Omental fat pad (tissue), 3 donors: ENCODE measurements at regions not wholly inside any gene's neighbourhood (a gene's known extent, or its start where the extent isn't known, plus 50 kb on each side); places are given as distances from the start of the nearest gene placed in this dataset.

ENCODE experiments used
- ATAC-seq: fragments of 150-250 bp; one replicate; pipeline ENCODE4 v1.9.1; 2016; ENCODE audit warnings: mild to moderate bottlenecking, moderate library complexity; ENCODE audit not compliant: low FRiP score
- DNase-seq: peaks from one replicate; pipeline ENCODE4 v3.0.0-alpha.2; 2019; ENCODE audit warnings: low spot score
- TF ChIP-seq, protein P1 (sequence below), 3 donors: fragments of 450-650 bp; IDR thresholded peaks; one replicate each; pipeline ENCODE4 v1.5.1; 2016 to 2017; ENCODE audit warnings: antibody characterized with exemption in 3 of 3, mild to moderate bottlenecking in 3 of 3, moderate library complexity in 2 of 3

DNA sequence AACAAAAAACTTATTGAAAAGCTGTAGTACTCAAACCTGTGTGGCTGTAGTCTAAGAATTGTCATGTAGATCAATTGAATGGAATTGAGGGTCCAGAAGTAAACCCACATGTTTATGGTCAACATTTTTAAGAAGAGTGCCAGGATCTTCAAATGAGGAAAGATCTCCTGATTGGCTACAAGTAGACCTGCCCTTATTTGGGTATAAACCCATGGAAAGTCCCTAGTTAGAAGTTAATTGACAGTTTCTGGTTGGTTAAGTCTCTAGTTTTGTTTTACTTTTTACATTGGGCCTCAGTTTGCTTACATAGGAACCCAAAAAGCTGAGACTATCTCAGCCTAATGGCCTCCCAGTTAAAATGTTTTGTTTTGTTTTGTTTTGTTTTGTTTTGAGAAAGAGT lies 91.9 kb upstream of the RESF1 start:
- TF ChIP-seq, protein P1, sequence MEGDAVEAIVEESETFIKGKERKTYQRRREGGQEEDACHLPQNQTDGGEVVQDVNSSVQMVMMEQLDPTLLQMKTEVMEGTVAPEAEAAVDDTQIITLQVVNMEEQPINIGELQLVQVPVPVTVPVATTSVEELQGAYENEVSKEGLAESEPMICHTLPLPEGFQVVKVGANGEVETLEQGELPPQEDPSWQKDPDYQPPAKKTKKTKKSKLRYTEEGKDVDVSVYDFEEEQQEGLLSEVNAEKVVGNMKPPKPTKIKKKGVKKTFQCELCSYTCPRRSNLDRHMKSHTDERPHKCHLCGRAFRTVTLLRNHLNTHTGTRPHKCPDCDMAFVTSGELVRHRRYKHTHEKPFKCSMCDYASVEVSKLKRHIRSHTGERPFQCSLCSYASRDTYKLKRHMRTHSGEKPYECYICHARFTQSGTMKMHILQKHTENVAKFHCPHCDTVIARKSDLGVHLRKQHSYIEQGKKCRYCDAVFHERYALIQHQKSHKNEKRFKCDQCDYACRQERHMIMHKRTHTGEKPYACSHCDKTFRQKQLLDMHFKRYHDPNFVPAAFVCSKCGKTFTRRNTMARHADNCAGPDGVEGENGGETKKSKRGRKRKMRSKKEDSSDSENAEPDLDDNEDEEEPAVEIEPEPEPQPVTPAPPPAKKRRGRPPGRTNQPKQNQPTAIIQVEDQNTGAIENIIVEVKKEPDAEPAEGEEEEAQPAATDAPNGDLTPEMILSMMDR (IDR thresholded peaks at IDR 0.05): no peak
- DNase-seq: no peak
- ATAC-seq: no peak

DNA sequence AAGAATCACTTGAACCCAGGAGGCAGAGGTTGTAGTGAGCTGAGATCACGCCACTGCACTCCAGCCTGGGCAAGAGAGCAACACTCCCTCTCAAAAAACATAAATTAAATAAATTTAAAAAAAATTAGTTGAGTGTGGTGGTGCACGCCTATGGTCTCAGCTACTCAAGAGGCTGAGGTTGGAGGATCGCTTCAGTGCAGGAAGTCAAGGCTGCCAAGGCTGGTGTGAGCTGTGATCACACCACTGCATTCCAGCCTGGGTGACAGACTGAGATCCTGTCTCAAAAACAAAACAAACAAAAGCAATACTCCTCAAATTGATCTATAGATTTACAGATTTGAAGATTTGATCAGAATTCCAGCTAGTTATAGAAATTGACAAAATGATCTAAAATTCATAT lies 92.7 kb upstream of the RESF1 start:
- DNase-seq (no peak), ATAC-seq (no peak)
- TF ChIP-seq, protein P1 (IDR thresholded peaks at IDR 0.05): no peak

DNA sequence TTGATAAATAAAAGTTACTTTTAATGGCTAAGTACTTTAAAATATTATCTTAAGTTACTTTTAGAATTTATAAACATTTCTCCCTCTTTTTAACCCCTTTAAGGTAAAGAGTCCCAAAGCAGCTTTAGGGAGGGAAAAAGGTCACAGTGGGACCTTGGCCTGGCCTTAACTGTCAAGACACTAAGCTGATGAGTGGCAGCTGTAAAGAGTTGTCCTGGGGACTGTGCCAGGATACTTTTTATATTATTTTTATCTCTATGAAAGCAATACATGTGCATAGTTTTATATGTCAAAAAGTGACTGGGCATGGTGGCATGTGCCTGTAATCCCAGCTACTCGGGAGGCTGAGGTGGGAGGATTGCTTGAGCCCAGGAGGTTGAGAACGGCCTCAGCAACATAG lies 94.2 kb upstream of the RESF1 start:
- no peak for ATAC-seq
- TF ChIP-seq, protein P1 (IDR thresholded peaks at IDR 0.05): no peak
- DNase-seq: no peak

DNA sequence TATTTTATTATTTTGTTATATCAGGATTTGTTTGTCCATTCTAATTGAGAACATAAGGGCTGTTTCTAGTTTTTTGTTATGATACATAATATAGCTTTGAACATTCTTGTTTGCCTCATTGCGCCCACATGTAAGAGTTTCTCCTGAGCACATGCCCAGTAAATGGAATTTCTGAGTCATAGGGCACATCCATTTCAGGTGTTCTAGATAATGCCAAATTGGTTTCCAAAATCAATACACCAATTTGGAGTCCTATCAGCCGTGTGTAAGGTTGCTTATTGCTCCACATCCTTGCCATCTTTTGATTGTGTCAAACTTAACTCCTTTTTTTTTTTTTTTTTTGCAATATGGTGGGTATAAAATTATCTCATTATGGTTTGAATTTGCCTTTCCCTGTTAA lies 97.9 kb upstream of the RESF1 start:
- no peak for DNase-seq
- TF ChIP-seq, protein P1 (IDR thresholded peaks at IDR 0.05): no peak
- no peak for ATAC-seq

DNA sequence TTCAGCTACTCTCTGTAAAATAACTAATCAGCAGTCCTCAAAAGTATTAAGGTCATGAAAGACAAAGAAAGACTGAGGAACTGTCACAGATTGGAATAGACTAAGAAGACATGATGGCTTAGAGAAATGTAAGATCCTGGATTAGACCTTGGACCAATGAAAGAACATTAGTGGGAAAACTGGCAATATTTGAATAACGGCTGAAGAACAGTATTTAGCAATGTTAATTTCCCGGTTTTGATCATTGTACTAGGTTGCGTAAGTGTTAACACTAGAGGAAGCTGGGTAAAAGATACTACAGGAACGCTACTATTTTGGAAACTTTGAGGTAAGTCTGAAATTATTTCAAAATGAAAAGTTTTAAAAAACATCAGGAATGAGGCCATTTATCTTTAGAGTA lies 98.8 kb upstream of the RESF1 start:
- no peak for ATAC-seq
- no peak for DNase-seq
- TF ChIP-seq, protein P1 (IDR thresholded peaks at IDR 0.05): no peak

DNA sequence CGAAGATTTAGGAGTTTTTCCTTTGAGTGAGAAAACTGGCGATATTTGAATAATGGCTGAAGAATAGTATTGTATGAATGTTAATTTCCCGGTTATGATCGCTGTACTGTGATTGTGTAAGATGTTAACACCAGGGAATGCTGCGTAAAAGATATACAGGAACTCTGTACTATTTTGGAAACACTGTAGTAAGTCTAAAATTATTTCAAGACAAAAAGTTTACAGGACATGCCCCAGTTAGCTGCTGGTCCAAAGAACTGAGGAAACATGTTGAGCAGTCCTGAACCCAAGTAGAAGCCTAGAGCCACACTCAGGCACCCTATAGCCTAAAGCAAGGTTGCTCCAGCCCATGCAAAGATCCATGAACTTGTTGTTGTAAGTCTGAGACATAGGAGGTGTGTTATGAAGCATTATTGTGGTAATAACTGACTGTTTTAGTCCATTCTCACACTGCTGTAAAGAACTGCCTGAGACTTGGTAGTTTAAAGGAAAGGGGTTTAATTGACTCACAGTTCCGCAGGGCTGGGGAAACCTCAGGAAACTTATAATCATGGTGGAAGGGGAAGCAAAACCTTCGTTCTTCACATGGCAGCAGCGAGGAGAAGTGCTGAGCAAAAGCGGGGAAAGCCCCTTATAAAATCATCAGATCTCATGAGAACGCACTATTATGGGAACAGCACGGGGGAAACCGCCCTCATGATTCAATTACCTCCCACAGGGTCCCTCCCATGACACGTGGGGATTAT lies 99.8 kb upstream of the RESF1 start:
- TF ChIP-seq, protein P1 (IDR thresholded peaks at IDR 0.05): no peak
- DNase-seq (no peak), ATAC-seq (no peak)

DNA sequence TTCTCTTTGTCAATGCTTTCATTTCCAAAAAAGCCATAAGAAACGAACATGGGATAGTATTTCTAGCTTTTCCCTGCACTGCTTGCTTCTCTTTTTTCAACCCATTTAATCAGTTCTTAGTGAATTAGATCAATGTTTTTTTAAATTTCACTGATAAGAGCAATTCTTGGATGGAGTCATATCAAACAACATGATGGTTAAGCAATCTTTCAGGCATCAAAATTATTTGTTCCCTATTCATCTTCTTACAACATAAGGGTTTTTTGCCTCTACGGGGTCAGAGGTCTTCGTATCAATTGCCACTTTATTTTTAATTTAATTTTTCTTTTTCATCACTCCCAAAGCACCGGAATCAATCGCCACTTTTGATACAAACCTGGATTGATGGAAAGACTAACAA lies 103.8 kb upstream of the RESF1 start:
- no peak for DNase-seq
- TF ChIP-seq, protein P1 (IDR thresholded peaks at IDR 0.05): no peak
- ATAC-seq: no peak
